HG03064 (cell line): ENCODE measurements at regions not wholly inside any gene's neighbourhood (a gene's known extent, or its start where the extent isn't known, plus 50 kb on each side); places are given as distances from the start of the nearest gene placed in this dataset.
"Not testable (repeated sequence)": the region's sequence is repeated elsewhere in the genome, so short reads cannot be mapped to it uniquely, and the experiment has no call there.

Source experiments
- ATAC-seq: cut with Tn5 transposase; IDR thresholded peaks from one replicate; pipeline ENCODE4 v1.9.1; 2021; ENCODE audit warnings: low read depth; ENCODE audit not compliant: unreplicated experiment

DNA sequence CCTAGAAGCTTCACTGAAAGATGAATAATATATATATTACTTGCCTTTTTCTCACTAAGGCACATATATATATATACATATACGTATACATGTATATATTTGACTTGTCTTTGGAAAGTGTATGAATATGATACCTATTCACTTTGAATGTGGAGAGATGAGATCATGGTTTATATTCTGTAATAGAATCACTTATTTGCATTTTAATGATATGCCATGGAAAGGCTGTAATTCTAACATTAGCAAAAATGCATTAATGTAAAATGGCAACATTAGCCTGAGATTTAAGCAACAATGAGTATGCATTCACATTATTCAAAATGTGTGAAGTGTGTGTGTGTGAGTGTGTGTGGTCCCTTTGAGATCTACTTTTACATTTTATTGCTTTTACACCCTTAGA is 54.5 kb upstream of the PRKD1 start:
- ATAC-seq: no peak

- no peak for ATAC-seq
Measured at GRCh38 chr14:29982993-29983392, 55.3 kb upstream of the PRKD1 start.

- not testable (repeated sequence) for ATAC-seq
Measured at GRCh38 chr14:29990344-29990857, 62.8 kb upstream of the PRKD1 start.

DNA sequence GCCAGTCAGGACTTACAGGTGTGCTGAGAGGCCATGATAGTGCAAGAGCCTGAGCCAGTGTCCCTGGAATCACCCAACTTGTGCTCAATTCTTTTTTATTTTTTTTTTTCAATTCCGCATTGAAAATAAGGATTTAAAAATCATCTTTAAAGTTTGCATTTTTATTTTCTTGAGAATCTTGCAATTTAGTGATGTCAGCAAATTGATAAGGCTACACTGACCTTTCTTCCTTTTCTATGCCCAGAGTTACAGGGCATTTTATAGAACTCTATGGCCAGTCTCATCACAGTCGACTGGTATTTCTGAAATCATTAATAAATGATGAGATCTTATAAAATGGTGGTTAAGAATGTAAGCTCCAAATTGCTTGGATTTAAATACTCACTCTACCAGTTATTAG is 63.3 kb upstream of the PRKD1 start:
- ATAC-seq: no peak

- no peak for ATAC-seq
Measured at GRCh38 chr14:29993143-29993542, 65.5 kb upstream of the PRKD1 start.

DNA sequence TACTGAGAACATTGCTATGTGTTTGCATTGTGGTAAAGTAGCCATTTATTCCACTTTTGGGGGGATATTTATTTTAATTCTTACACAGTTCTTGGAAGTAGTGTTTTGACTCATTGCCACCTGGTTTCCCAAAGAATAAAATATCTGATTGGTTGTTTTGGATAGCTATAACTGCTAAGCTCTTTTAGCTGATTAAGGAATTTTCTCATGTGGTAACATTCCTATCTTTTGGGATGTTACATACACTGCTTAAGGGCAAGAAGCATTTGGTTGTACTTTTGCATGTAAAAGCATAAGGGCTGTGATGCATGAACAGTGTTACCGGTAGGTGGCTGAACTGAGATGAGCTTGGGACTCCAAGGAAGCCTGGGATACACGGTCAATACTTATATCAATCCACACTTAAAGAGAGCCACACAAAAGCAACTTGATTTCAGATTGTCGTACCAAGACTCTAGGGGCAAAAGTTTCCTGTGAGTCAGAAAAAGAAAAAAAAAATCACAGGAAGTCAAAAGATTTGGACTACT is 71.4 kb upstream of the PRKD1 start:
- no peak for ATAC-seq

GRCh38 chr14:30002859-30003258 is 75.2 kb upstream of the PRKD1 start:
- no peak for ATAC-seq

DNA sequence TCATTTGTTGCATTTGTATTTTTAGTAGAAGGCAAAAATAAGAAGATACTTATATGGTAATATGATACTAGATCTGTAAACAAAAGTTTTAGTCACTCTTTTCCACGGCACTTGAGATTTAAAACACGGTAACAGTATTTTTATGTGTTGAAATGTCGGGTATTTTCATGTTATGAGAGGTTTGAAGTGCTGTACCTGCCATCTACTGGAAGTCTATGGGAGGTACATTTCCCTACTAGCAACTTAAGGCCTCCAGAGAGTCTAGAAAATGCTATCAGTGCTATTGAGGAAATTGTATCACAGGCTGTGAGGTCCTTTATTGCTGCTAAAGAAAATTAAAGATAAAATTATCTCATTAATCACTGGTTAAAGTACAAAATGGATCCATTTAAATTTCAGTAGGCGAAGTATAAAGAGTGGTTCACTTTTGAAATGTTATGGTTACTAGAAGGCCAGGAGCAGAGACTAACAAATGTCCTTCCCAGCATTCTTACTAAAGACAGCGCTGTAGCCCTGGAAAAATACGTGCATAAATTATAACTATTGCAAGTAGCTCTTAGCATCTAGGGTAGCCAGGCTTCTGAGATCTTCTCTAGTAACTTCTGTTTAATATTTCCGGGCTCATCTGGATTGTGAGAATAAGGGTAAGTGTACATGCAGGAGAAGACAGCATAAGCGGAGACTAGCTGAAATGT is 77.6 kb upstream of the PRKD1 start:
- no peak for ATAC-seq

GRCh38 chr14:30006695-30007094 is 79.0 kb upstream of the PRKD1 start:
- ATAC-seq: no peak

GRCh38 chr14:30015489-30015888 is 87.8 kb upstream of the PRKD1 start:
- ATAC-seq: no peak

DNA sequence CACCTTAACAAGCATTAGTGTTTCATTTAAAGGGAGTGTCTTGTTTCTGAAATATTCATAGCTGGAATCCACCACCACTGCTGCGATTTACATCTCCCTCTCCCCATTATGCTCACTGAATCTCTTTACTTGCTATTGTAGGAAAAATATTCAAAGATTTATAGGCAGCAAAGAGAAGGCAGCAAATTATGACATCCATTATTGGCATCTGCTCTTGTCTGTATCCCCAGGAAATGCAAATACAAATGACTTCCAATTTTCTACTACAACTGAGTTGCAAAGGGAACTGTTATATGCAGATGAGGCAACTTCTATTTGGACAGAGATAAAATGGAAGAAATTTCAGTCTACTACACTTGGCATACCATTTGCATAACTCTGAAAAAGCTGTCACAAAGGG is 88.4 kb upstream of the PRKD1 start:
- ATAC-seq: no peak

- ATAC-seq: no peak
Measured at GRCh38 chr14:30017370-30017993, 89.8 kb upstream of the PRKD1 start.

GRCh38 chr14:30020271-30020670 is 92.6 kb upstream of the PRKD1 start:
- ATAC-seq: no peak

- no peak for ATAC-seq
Measured at GRCh38 chr14:30020687-30021086, 93.0 kb upstream of the PRKD1 start.

DNA sequence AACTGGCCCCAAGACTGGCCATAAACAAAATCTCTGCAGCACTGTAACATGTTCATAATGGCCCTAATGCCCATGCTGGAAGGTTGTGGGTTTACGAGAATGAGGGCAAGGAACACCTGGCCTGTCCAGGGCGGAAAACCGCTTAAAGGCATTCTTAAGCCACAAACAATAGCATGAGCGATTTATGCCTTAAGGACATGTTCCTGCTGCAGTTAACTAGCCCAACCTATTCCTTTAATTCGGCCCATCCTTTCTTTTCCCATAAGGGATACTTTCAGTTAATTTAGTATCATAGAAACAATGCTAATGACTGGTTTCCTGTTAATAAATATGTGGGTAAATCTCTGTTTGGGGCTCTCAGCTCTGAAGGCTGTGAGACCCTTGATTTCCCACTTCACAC is 95.7 kb upstream of the PRKD1 start:
- ATAC-seq: not testable (repeated sequence)

GRCh38 chr14:30034152-30034551 is 106.5 kb upstream of the PRKD1 start:
- ATAC-seq: no peak

DNA sequence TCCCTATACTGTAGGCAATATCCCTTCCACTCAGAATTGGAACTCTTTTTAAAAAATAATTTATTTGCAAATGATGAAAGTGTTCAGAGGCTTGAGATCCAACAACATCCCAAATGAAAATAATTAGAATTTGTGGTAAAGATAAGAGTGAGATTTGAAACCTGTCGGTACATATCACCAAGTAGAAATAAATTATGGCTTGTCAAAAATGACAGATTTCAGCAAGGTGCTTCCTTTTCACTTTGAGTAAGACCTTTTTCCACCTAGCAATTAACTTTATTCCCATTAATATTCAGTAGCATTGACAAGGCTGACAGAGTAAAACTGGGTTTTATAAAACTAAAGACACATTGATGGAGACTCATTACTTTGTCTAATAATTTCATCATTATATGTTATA is 107.7 kb upstream of the PRKD1 start:
- ATAC-seq: no peak

GRCh38 chr14:30045720-30046119 is 118.1 kb upstream of the PRKD1 start:
- ATAC-seq: no peak

DNA sequence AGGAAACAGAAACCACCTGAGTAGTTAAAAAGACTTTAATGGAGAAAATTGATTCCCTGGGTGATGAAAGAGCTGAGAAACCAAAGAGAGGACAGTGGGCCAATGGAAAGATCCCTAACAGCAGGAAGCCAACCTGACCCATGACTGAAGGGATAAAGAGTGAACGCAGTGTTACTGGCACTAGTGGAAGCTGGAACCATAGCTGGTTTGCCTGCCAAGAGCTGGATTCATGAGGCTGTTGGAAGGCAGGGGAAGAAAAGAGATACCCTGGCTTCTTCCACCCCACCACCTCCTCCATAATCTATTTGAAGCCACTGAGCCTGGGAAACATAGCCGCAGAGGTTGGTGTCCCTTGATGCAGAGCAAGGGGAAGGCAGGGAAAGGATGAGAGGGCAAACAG is 125.5 kb upstream of the PRKD1 start:
- no peak for ATAC-seq

DNA sequence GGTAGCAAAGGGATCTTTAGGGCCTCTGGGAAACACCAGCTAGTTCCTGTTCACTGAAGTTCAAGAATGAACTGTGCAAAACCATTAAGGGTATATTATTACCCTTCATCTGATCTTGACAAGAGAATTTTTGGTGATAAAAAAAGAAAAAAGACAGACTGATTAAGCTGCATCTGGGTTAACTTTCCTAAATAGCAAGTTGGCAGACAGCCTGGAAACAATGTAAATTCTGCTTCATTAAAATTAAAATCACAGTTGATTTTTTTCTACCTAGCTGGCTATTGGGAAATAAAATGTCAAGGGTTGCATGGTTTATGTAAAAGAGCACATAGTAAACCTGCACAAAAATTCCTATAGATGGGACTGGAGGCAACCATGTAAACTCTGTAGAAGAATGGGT is 126.6 kb upstream of the PRKD1 start:
- ATAC-seq: no peak

GRCh38 chr14:30058401-30058800 is 130.8 kb upstream of the PRKD1 start:
- no peak for ATAC-seq

- ATAC-seq: no peak
Measured at GRCh38 chr14:30063746-30064145, 136.1 kb upstream of the PRKD1 start.
